Osteoblast (primary cell): ENCODE measurements at regions not wholly inside any gene's neighbourhood (a gene's known extent, or its start where the extent isn't known, plus 50 kb on each side); places are given as distances from the start of the nearest gene placed in this dataset.

Source experiments
- DNase-seq: peaks from one replicate; pipeline ENCODE4 v3.0.0; 2011; ENCODE audit warnings: low spot score, mixed read lengths; ENCODE audit not compliant: insufficient read length; ENCODE audit errors: missing footprints
- H2AFZ ChIP-seq: 2 replicates; pipeline ENCODE4 v1.6.0; 2011; ENCODE audit warnings: mild to moderate bottlenecking, low read length
- H3K27ac ChIP-seq: 2 replicates; pipeline ENCODE4 v1.5.1; 2011; ENCODE audit warnings: mild to moderate bottlenecking, low read depth, low read length, moderate library complexity
- H3K27me3 ChIP-seq: 2 replicates; pipeline ENCODE4 v1.6.0; 2012; ENCODE audit warnings: mild to moderate bottlenecking, control low read depth, inconsistent platforms, low read length, moderate library complexity; ENCODE audit not compliant: insufficient read depth
- H3K36me3 ChIP-seq: 2 replicates; pipeline ENCODE4 v1.5.1; 2011; ENCODE audit warnings: mild to moderate bottlenecking, low read length, control low read depth, moderate library complexity; ENCODE audit not compliant: insufficient read depth
- H3K4me1 ChIP-seq: 2 replicates; pipeline ENCODE4 v1.5.1; 2011; ENCODE audit warnings: mild to moderate bottlenecking, low read length, control low read depth, moderate library complexity; ENCODE audit not compliant: insufficient read depth
- H3K4me2 ChIP-seq: 2 replicates; pipeline ENCODE4 v1.6.0; 2011; ENCODE audit warnings: mild to moderate bottlenecking, low read length; ENCODE audit not compliant: insufficient read depth
- H3K4me3 ChIP-seq: fragments of 200-600 bp; sonication (generic); 3 replicates; pipeline ENCODE4 v1.5.1; 2012; ENCODE audit warnings: mild to moderate bottlenecking, low read length, inconsistent platforms; ENCODE audit not compliant: insufficient read depth
- H3K79me2 ChIP-seq: 2 replicates; pipeline ENCODE4 v1.6.0; 2012; ENCODE audit warnings: mild to moderate bottlenecking, low read length, control low read depth, inconsistent platforms; ENCODE audit not compliant: insufficient read depth
- H3K9me3 ChIP-seq: 2 replicates; pipeline ENCODE4 v1.5.1; 2011; ENCODE audit warnings: low read depth, low read length, control low read depth
- H4K20me1 ChIP-seq: 2 replicates; pipeline ENCODE4 v1.6.0; 2012; ENCODE audit warnings: mild to moderate bottlenecking, low read length, control low read depth; ENCODE audit not compliant: insufficient read depth
- TF ChIP-seq, protein P1 (sequence below): IDR thresholded peaks from 2 replicates; pipeline ENCODE4 v1.5.1; 2011; ENCODE audit warnings: mild to moderate bottlenecking, low read depth, low read length, moderate library complexity; ENCODE audit errors: extremely low read depth

DNA sequence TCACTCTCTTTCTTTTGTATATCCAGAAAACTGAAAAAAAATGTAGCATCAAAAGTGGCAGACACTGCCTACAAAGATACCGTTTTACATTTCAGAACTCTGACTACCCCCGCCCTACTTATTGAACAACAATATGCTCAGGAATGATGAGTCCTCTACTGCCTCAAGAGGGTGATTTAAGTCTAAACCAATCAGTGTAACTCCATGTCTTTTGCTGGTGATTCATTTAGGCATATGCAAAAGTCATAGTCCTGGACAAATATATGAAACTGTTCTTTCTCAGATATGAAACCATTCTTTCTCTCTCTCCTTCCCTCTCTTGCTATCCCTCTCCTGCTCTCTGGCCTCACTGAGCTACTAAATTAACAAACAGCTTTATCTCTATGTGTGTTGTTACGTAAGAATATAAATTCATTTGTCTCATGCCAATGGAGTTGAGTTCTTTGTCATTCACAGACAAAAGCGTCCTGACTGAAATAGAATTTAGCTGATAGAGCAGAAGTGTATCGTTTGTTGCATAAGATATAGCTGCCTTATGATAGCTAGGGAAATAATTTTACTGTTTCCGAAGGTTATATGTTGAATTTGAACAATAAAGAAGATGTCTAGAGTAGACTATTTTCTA is 133.7 kb upstream of the OSTN start:
- Histone ChIP-seq H4K20me1 (no peaks in the 10 kb centered on the region), H2AFZ (peak overlapping the region; percentile 16), H3K79me2 (no peaks in the 10 kb centered on the region), H3K4me1 (peaks cover 38% of the 10 kb centered on the region), H3K27ac (peak overlapping the region; percentile 12), H3K27me3 (no peaks in the 10 kb centered on the region), H3K36me3 (no peaks in the 10 kb centered on the region), H3K9me3 (no peaks in the 10 kb centered on the region), H3K4me3 (no peak overlapping the region), H3K4me2 (peak overlapping the region; percentile 29)
- DNase-seq: no peak
- TF ChIP-seq, protein P1, sequence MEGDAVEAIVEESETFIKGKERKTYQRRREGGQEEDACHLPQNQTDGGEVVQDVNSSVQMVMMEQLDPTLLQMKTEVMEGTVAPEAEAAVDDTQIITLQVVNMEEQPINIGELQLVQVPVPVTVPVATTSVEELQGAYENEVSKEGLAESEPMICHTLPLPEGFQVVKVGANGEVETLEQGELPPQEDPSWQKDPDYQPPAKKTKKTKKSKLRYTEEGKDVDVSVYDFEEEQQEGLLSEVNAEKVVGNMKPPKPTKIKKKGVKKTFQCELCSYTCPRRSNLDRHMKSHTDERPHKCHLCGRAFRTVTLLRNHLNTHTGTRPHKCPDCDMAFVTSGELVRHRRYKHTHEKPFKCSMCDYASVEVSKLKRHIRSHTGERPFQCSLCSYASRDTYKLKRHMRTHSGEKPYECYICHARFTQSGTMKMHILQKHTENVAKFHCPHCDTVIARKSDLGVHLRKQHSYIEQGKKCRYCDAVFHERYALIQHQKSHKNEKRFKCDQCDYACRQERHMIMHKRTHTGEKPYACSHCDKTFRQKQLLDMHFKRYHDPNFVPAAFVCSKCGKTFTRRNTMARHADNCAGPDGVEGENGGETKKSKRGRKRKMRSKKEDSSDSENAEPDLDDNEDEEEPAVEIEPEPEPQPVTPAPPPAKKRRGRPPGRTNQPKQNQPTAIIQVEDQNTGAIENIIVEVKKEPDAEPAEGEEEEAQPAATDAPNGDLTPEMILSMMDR: no peak

DNA sequence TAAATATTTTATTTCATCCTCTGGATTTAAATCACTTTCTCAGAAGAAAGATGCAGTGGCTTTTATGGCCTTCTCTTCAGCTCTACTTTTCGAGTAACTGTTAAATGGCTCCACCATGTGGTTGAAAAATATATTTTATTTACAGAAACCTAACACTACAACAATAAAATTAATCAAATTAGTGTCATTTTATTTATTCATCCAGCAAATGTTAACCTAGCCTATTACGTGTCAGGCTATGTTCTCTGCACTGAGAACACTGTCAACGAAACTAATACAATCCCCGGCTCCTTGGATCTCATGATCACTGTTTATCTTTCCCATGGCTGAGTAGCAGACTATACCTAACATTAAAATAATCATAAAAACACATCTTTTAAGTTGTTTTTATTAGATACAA is 148.0 kb upstream of the OSTN start:
- no peaks in the 10 kb centered on the region for H3K9me3 ChIP-seq
- TF ChIP-seq, protein P1: peak; percentile 50
- no peaks in the 10 kb centered on the region for H3K4me1 ChIP-seq
- H2AFZ ChIP-seq: no peak overlapping the region
- H4K20me1 ChIP-seq: no peaks in the 10 kb centered on the region
- no peak for DNase-seq
- no peaks in the 10 kb centered on the region for H3K27me3 ChIP-seq
- H3K4me2 ChIP-seq: no peak overlapping the region
- H3K27ac ChIP-seq: no peak overlapping the region
- no peaks in the 10 kb centered on the region for H3K36me3 ChIP-seq
- no peak overlapping the region for H3K4me3 ChIP-seq
- H3K79me2 ChIP-seq: no peaks in the 10 kb centered on the region

DNA sequence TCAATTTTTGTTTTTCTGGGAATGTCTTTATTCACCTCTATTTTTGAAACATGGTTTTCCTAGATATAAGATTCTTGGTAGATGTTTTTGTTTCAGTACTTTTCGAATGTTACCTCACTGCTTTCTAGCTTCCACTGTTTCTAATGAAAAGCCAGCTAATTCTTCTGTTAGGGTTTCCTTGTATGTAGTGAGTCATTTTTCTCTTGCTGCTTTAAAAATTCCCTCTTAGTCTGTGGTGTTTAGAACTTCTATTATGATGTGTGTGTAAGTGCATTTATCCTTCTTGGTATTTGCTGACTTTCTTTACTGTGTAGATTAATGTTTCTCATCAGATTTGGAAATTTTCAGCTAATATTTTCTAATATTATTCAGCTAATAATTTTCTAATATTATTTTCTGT is 151.1 kb upstream of the OSTN start:
- no peak overlapping the region for H3K4me3 ChIP-seq
- H3K79me2 ChIP-seq: no peaks in the 10 kb centered on the region
- H3K27me3 ChIP-seq: no peaks in the 10 kb centered on the region
- no peak overlapping the region for H3K4me2 ChIP-seq
- H3K27ac ChIP-seq: no peak overlapping the region
- no peaks in the 10 kb centered on the region for H4K20me1 ChIP-seq
- H3K9me3 ChIP-seq: no peaks in the 10 kb centered on the region
- H2AFZ ChIP-seq: no peak overlapping the region
- TF ChIP-seq, protein P1: no peak
- no peaks in the 10 kb centered on the region for H3K4me1 ChIP-seq
- no peaks in the 10 kb centered on the region for H3K36me3 ChIP-seq
- no peak for DNase-seq

DNA sequence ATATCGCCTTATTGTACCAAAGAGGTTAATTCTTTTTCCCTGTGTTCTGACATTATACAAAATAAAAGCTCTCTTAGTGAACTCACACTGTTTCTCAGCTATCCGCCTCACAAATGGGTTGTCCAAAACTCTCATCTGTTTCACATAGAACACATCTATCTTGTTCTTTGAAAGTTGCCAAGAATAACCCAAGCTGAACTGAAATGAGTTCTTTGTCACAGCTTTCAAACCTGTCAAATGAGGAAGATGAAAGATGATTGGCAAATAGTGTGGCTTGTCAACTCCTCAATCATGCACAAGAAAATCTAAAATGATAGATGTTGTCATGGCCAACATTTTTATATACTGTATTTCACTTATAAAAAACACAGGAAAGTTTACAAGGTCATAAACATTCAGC is 168.1 kb upstream of the OSTN start:
- no peak for DNase-seq
- Histone ChIP-seq H3K9me3 (no peaks in the 10 kb centered on the region), H2AFZ (no peak overlapping the region), H3K36me3 (no peaks in the 10 kb centered on the region), H3K27me3 (no peaks in the 10 kb centered on the region), H3K27ac (no peak overlapping the region), H3K79me2 (no peaks in the 10 kb centered on the region), H3K4me1 (no peaks in the 10 kb centered on the region), H4K20me1 (no peaks in the 10 kb centered on the region), H3K4me2 (no peak overlapping the region), H3K4me3 (no peak overlapping the region)
- TF ChIP-seq, protein P1: no peak
